ENCODE measurements at regions not wholly inside any gene's neighbourhood (a gene's known extent, or its start where the extent isn't known, plus 50 kb on each side); places are given as distances from the start of the nearest gene placed in this dataset.
A peak's percentile ranks its signal among the peaks of the same experiment; 100 is the strongest.

- no peak overlapping the region for H3K27ac ChIP-seq (ENCODE audit: low read depth, low read length)
- no peak overlapping the region for H4K91ac ChIP-seq (ENCODE audit: low read depth, low read length)
- no peaks in the 10 kb centered on the region for H3K79me2 ChIP-seq (ENCODE audit: control insufficient read depth, insufficient read depth, low read length, poor library complexity)
- H3K9me3 ChIP-seq (ENCODE audit: insufficient read depth, low read depth, low read length): peaks cover 3% of the 10 kb centered on the region
- no peak overlapping the region for H3K4ac ChIP-seq (ENCODE audit: low read depth, low read length)
- no peak overlapping the region for H3K9ac ChIP-seq (ENCODE audit: low read length)
- no peak overlapping the region for H3K23ac ChIP-seq (ENCODE audit: low read length)
- no peak overlapping the region for H3K4me2 ChIP-seq (ENCODE audit: low read length)
- H3K18ac ChIP-seq (ENCODE audit: low read length): no peak overlapping the region
- peaks cover 0 to 2% of the 10 kb centered on the region in 2 experiments for H3K36me3 ChIP-seq (ENCODE audit: control insufficient read depth in 1 of 2, insufficient read depth in 2 of 2, low read length in 2 of 2)
- DNase-seq: no peak
- no peaks in the 10 kb centered on the region for H3K27me3 ChIP-seq (ENCODE audit: insufficient read depth, low read length)
- no peak overlapping the region for H4K12ac ChIP-seq (ENCODE audit: low read depth, low read length)
- no peak overlapping the region for H2AK5ac ChIP-seq (ENCODE audit: low read length)
- H2BK120ac ChIP-seq (ENCODE audit: insufficient read depth, low read length, poor library complexity): no peak overlapping the region
- no peak overlapping the region for H3K4me3 ChIP-seq (ENCODE audit: low read depth, low read length)
- H3K14ac ChIP-seq (ENCODE audit: low read length): no peak overlapping the region
- no peak overlapping the region for H4K8ac ChIP-seq (ENCODE audit: low read depth, low read length)
- no peaks in the 10 kb centered on the region for H3K4me1 ChIP-seq (ENCODE audit: control insufficient read depth in 1 of 2, insufficient read depth in 2 of 2, low read length in 2 of 2)
- no peak overlapping the region for H2BK5ac ChIP-seq (ENCODE audit: low read depth, low read length, poor library complexity)
- H3K79me1 ChIP-seq (ENCODE audit: low read length): no peaks in the 10 kb centered on the region
- H2AFZ ChIP-seq (ENCODE audit: insufficient read depth, low read length, poor library complexity): no peak overlapping the region
- H2BK12ac ChIP-seq (ENCODE audit: low read length): no peak overlapping the region
- no CpG with 5 or more reads among the region's 5 CpGs for WGBS (ENCODE audit: extremely low coverage, insufficient coverage, insufficient read length)
Measured at GRCh38 chr9:88926781-88927505, 64.3 kb upstream of the S1PR3 start.

- H3K14ac ChIP-seq (ENCODE audit: low read length): no peak overlapping the region
- H2BK120ac ChIP-seq (ENCODE audit: insufficient read depth, low read length, poor library complexity): no peak overlapping the region
- H4K12ac ChIP-seq (ENCODE audit: low read depth, low read length): no peak overlapping the region
- H2AFZ ChIP-seq (ENCODE audit: insufficient read depth, low read length, poor library complexity): no peak overlapping the region
- H3K79me1 ChIP-seq (ENCODE audit: low read length): no peaks in the 10 kb centered on the region
- no peak overlapping the region for H3K4me2 ChIP-seq (ENCODE audit: low read length)
- no peaks in the 10 kb centered on the region for H3K27me3 ChIP-seq (ENCODE audit: insufficient read depth, low read length)
- peaks cover 0 to 2% of the 10 kb centered on the region in 2 experiments for H3K36me3 ChIP-seq (ENCODE audit: control insufficient read depth in 1 of 2, insufficient read depth in 2 of 2, low read length in 2 of 2)
- no peak overlapping the region for H3K9ac ChIP-seq (ENCODE audit: low read length)
- H4K8ac ChIP-seq (ENCODE audit: low read depth, low read length): no peak overlapping the region
- H4K91ac ChIP-seq (ENCODE audit: low read depth, low read length): no peak overlapping the region
- no peak overlapping the region for H3K23ac ChIP-seq (ENCODE audit: low read length)
- H3K4ac ChIP-seq (ENCODE audit: low read depth, low read length): no peak overlapping the region
- H3K18ac ChIP-seq (ENCODE audit: low read length): no peak overlapping the region
- no peak overlapping the region for H3K27ac ChIP-seq (ENCODE audit: low read depth, low read length)
- H2AK5ac ChIP-seq (ENCODE audit: low read length): no peak overlapping the region
- no peaks in the 10 kb centered on the region for H3K4me1 ChIP-seq (ENCODE audit: control insufficient read depth in 1 of 2, insufficient read depth in 2 of 2, low read length in 2 of 2)
- no peak overlapping the region for H2BK5ac ChIP-seq (ENCODE audit: low read depth, low read length, poor library complexity)
- peaks cover 4% of the 10 kb centered on the region for H3K9me3 ChIP-seq (ENCODE audit: insufficient read depth, low read depth, low read length)
- WGBS (ENCODE audit: extremely low coverage, insufficient coverage, insufficient read length): no CpG with 5 or more reads among the region's 3 CpGs
- no peak overlapping the region for H2BK12ac ChIP-seq (ENCODE audit: low read length)
- no peaks in the 10 kb centered on the region for H3K79me2 ChIP-seq (ENCODE audit: control insufficient read depth, insufficient read depth, low read length, poor library complexity)
- DNase-seq: no peak
- H3K4me3 ChIP-seq (ENCODE audit: low read depth, low read length): no peak overlapping the region
Measured at GRCh38 chr9:88927510-88927909, 63.8 kb upstream of the S1PR3 start.

GRCh38 chr9:88930716-88931115, 60.6 kb upstream of the S1PR3 start:
- peak overlapping the region; percentile 50 for H3K9ac ChIP-seq (ENCODE audit: low read length)

GRCh38 chr9:88932766-88933165, 58.5 kb upstream of the S1PR3 start:
- Histone ChIP-seq H2BK12ac (ENCODE audit: low read length) (peak overlapping the region; percentile 19), H3K79me1 (ENCODE audit: low read length) (peaks cover 16% of the 10 kb centered on the region), H2AFZ (ENCODE audit: insufficient read depth, low read length, poor library complexity) (no peak overlapping the region), H2AK5ac (ENCODE audit: low read length) (no peak overlapping the region), H4K12ac (ENCODE audit: low read depth, low read length) (no peak overlapping the region), H4K91ac (ENCODE audit: low read depth, low read length) (peak overlapping the region; percentile 45), H2BK120ac (ENCODE audit: insufficient read depth, low read length, poor library complexity) (no peak overlapping the region), H3K14ac (ENCODE audit: low read length) (peak overlapping the region; percentile 82), H3K36me3 (ENCODE audit: control insufficient read depth in 1 of 2, insufficient read depth in 2 of 2, low read length in 2 of 2) (peaks cover 0 to 2% of the 10 kb centered on the region in 2 experiments), H3K27me3 (ENCODE audit: insufficient read depth, low read length) (no peaks in the 10 kb centered on the region), H3K4me2 (ENCODE audit: low read length) (no peak overlapping the region), H3K9ac (ENCODE audit: low read length) (no peak overlapping the region), H3K18ac (ENCODE audit: low read length) (peak overlapping the region; percentile 77), H4K8ac (ENCODE audit: low read depth, low read length) (peak overlapping the region; percentile 5), H3K79me2 (ENCODE audit: control insufficient read depth, insufficient read depth, low read length, poor library complexity) (no peaks in the 10 kb centered on the region), H3K4ac (ENCODE audit: low read depth, low read length) (no peak overlapping the region), H3K9me3 (ENCODE audit: insufficient read depth, low read depth, low read length) (peaks cover 4% of the 10 kb centered on the region), H3K4me3 (ENCODE audit: low read depth, low read length) (no peak overlapping the region), H3K27ac (ENCODE audit: low read depth, low read length) (no peak overlapping the region), H3K4me1 (ENCODE audit: control insufficient read depth in 1 of 2, insufficient read depth in 2 of 2, low read length in 2 of 2) (peaks cover 12 to 20% of the 10 kb centered on the region in 2 experiments), H2BK5ac (ENCODE audit: low read depth, low read length, poor library complexity) (peak overlapping the region; percentile 66), H3K23ac (ENCODE audit: low read length) (no peak overlapping the region)
- no CpG with 5 or more reads among the region's 13 CpGs for WGBS (ENCODE audit: extremely low coverage, insufficient coverage, insufficient read length)
- DNase-seq: peak; percentile 87 to 90

More at GRCh38 chr9:88930716-88931115, 60.6 kb upstream of the S1PR3 start:
- Histone ChIP-seq H2BK12ac (ENCODE audit: low read length) (no peak overlapping the region), H3K79me1 (ENCODE audit: low read length) (peaks cover 16% of the 10 kb centered on the region), H3K14ac (ENCODE audit: low read length) (no peak overlapping the region), H3K4me1 (ENCODE audit: control insufficient read depth in 1 of 2, insufficient read depth in 2 of 2, low read length in 2 of 2) (peaks cover 10 to 20% of the 10 kb centered on the region in 2 experiments), H3K27ac (ENCODE audit: low read depth, low read length) (no peak overlapping the region), H3K23ac (ENCODE audit: low read length) (no peak overlapping the region), H4K12ac (ENCODE audit: low read depth, low read length) (no peak overlapping the region), H3K27me3 (ENCODE audit: insufficient read depth, low read length) (no peaks in the 10 kb centered on the region), H2BK120ac (ENCODE audit: insufficient read depth, low read length, poor library complexity) (no peak overlapping the region), H3K36me3 (ENCODE audit: control insufficient read depth in 1 of 2, insufficient read depth in 2 of 2, low read length in 2 of 2) (peaks cover 0 to 2% of the 10 kb centered on the region in 2 experiments), H3K79me2 (ENCODE audit: control insufficient read depth, insufficient read depth, low read length, poor library complexity) (no peaks in the 10 kb centered on the region), H3K4ac (ENCODE audit: low read depth, low read length) (no peak overlapping the region), H3K4me3 (ENCODE audit: low read depth, low read length) (no peak overlapping the region), H2AFZ (ENCODE audit: insufficient read depth, low read length, poor library complexity) (no peak overlapping the region), H4K91ac (ENCODE audit: low read depth, low read length) (no peak overlapping the region), H3K4me2 (ENCODE audit: low read length) (no peak overlapping the region), H2AK5ac (ENCODE audit: low read length) (no peak overlapping the region), H3K9me3 (ENCODE audit: insufficient read depth, low read depth, low read length) (peaks cover 4% of the 10 kb centered on the region), H2BK5ac (ENCODE audit: low read depth, low read length, poor library complexity) (no peak overlapping the region), H4K8ac (ENCODE audit: low read depth, low read length) (no peak overlapping the region), H3K18ac (ENCODE audit: low read length) (no peak overlapping the region)
- no CpG with 5 or more reads among the region's 3 CpGs for WGBS (ENCODE audit: extremely low coverage, insufficient coverage, insufficient read length)
- DNase-seq: no peak

Data from trophoblast cell (in vitro differentiated cells and primary cell).